ENCODE measurements at regions not wholly inside any gene's neighbourhood (a gene's known extent, or its start where the extent isn't known, plus 50 kb on each side); places are given as distances from the start of the nearest gene placed in this dataset.

DNA sequence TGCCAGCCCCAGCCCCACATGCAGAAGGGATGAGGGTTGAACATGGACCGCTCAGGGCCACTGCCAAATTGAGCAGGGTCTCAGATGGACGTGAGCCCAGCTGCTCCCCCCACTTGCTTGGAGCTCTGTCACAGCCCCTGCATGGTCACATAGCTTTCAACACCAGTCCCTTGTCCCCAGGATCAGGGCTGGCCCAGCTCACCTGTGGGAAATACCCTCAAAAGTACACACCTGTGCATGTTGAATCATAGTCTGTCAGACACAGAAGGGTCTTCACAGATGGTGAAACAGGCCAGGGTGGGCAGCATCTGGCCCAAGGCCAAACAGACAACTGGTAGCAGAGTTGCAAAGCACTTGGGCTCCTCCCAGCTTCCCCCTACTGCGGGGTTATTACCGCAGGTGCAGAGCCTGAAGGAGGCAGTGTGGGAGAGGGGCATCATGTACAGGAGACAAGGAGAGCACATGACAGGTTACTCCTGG lies 77.6 kb upstream of the UNC5B start:
- H3K4me1 ChIP-seq (ENCODE audit: control insufficient read depth, insufficient read depth, low read length, unreplicated experiment) = no peaks in the 10 kb centered on the region
- H2AFZ ChIP-seq (ENCODE audit: low read length, unreplicated experiment) = no peak overlapping the region
- no peaks in the 10 kb centered on the region for H3K79me2 ChIP-seq (ENCODE audit: control insufficient read depth, insufficient read depth, low read length, unreplicated experiment)
- no peaks in the 10 kb centered on the region for H3K36me3 ChIP-seq (ENCODE audit: insufficient read depth, low read length)
- H3K27ac ChIP-seq (ENCODE audit: low read depth, low read length) = no peak overlapping the region
- no peak overlapping the region for H3K4me3 ChIP-seq (ENCODE audit: low read depth, low read length)
- H3K27me3 ChIP-seq (ENCODE audit: insufficient read depth, low read length) = peaks cover 85% of the 10 kb centered on the region

DNA sequence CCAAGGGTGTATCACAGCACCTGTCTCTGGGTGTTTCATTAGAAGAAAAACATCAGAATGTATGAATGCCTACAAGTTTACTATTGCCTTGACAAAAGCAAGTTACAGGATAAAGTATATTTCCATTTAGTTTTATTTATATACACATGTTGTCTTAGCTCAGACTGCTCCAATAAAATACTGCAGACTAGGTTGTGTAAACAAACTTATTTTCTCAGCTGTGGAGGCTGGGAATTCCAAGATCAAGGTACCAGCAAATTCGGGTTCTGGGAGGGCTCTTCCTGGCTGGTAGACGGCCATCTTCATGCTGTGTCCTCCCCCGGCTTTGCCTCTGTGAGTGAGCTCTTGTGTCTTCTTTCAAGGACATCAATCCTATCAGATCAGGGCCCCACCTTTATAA lies 77.1 kb upstream of the UNC5B start:
- H3K27me3 ChIP-seq (ENCODE audit: insufficient read depth, low read length) = peaks cover 86% of the 10 kb centered on the region

GRCh38 chr10:71136036-71136721 lies 76.2 kb upstream of the UNC5B start:
- H3K27ac ChIP-seq (ENCODE audit: low read depth, low read length) = no peak overlapping the region
- no peaks in the 10 kb centered on the region for H3K36me3 ChIP-seq (ENCODE audit: insufficient read depth, low read length)
- peaks cover 85% of the 10 kb centered on the region for H3K27me3 ChIP-seq (ENCODE audit: insufficient read depth, low read length)
- H3K4me3 ChIP-seq (ENCODE audit: low read depth, low read length) = no peak overlapping the region
- no peaks in the 10 kb centered on the region for H3K4me1 ChIP-seq (ENCODE audit: control insufficient read depth, insufficient read depth, low read length, unreplicated experiment)
- no peaks in the 10 kb centered on the region for H3K79me2 ChIP-seq (ENCODE audit: control insufficient read depth, insufficient read depth, low read length, unreplicated experiment)
- H2AFZ ChIP-seq (ENCODE audit: low read length, unreplicated experiment) = no peak overlapping the region

More for the DNA sequence above, 77.1 kb upstream of the UNC5B start:
- no peaks in the 10 kb centered on the region for H3K36me3 ChIP-seq (ENCODE audit: insufficient read depth, low read length)
- no peak overlapping the region for H3K27ac ChIP-seq (ENCODE audit: low read depth, low read length)
- no peak overlapping the region for H3K4me3 ChIP-seq (ENCODE audit: low read depth, low read length)
- no peaks in the 10 kb centered on the region for H3K79me2 ChIP-seq (ENCODE audit: control insufficient read depth, insufficient read depth, low read length, unreplicated experiment)
- H2AFZ ChIP-seq (ENCODE audit: low read length, unreplicated experiment) = no peak overlapping the region
- no peaks in the 10 kb centered on the region for H3K4me1 ChIP-seq (ENCODE audit: control insufficient read depth, insufficient read depth, low read length, unreplicated experiment)

- Histone ChIP-seq H3K27me3 (ENCODE audit: insufficient read depth, low read length) (peaks cover 85% of the 10 kb centered on the region), H3K4me3 (ENCODE audit: low read depth, low read length) (no peak overlapping the region), H3K27ac (ENCODE audit: low read depth, low read length) (no peak overlapping the region)
These were observed 74.7 kb upstream of the UNC5B start for GRCh38 chr10:71137701-71138100.

DNA sequence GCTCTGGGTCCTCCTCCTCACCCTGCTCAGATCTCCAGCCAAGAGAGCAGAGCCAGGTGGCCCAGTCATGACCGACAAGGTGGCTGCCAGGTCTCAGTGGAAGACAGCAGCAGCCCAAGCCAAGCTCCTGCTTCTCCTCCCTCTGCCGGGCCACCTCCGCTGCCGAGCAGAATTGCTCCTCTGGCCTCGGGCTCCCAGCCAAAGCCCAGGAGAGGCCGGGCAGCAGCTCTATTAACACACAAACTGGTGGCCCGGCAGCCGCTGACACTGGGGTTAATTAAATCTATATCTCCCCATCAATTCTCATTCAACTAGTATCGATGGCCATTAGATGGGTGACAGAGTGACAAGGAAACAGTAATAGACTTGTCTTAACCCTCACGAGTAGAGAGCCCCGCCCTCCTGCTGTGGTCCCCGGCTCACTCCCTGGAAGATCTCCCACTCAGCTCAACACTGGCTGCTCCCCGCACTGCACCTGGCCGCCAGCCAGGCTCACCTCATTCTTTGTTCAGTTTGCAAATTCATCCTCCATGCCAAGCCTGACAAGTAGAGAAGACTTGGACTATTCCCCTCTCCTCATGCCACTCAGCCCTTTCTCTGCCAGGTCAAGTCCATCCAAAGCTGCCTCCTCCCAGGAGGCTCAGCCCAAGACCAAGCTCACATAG lies 74.1 kb upstream of the UNC5B start:
- no peak overlapping the region for H2AFZ ChIP-seq (ENCODE audit: low read length, unreplicated experiment)
- no peaks in the 10 kb centered on the region for H3K79me2 ChIP-seq (ENCODE audit: control insufficient read depth, insufficient read depth, low read length, unreplicated experiment)
- no peak overlapping the region for H3K27ac ChIP-seq (ENCODE audit: low read depth, low read length)
- no peaks in the 10 kb centered on the region for H3K4me1 ChIP-seq (ENCODE audit: control insufficient read depth, insufficient read depth, low read length, unreplicated experiment)
- peaks cover 86% of the 10 kb centered on the region for H3K27me3 ChIP-seq (ENCODE audit: insufficient read depth, low read length)
- no peak overlapping the region for H3K4me3 ChIP-seq (ENCODE audit: low read depth, low read length)
- H3K36me3 ChIP-seq (ENCODE audit: insufficient read depth, low read length) = no peaks in the 10 kb centered on the region

More at GRCh38 chr10:71137701-71138100, 74.7 kb upstream of the UNC5B start:
- no peaks in the 10 kb centered on the region for H3K36me3 ChIP-seq (ENCODE audit: insufficient read depth, low read length)
- H2AFZ ChIP-seq (ENCODE audit: low read length, unreplicated experiment) = no peak overlapping the region
- H3K79me2 ChIP-seq (ENCODE audit: control insufficient read depth, insufficient read depth, low read length, unreplicated experiment) = no peaks in the 10 kb centered on the region
- H3K4me1 ChIP-seq (ENCODE audit: control insufficient read depth, insufficient read depth, low read length, unreplicated experiment) = no peaks in the 10 kb centered on the region

- Histone ChIP-seq H3K4me1 (ENCODE audit: control insufficient read depth, insufficient read depth, low read length, unreplicated experiment) (no peaks in the 10 kb centered on the region), H3K27ac (ENCODE audit: low read depth, low read length) (no peak overlapping the region), H3K79me2 (ENCODE audit: control insufficient read depth, insufficient read depth, low read length, unreplicated experiment) (no peaks in the 10 kb centered on the region), H2AFZ (ENCODE audit: low read length, unreplicated experiment) (no peak overlapping the region), H3K36me3 (ENCODE audit: insufficient read depth, low read length) (no peaks in the 10 kb centered on the region), H3K27me3 (ENCODE audit: insufficient read depth, low read length) (peaks cover 90% of the 10 kb centered on the region), H3K4me3 (ENCODE audit: low read depth, low read length) (no peak overlapping the region)
These were observed 70.8 kb upstream of the UNC5B start for GRCh38 chr10:71141528-71141927.

- H3K27me3 ChIP-seq (ENCODE audit: insufficient read depth, low read length) = peaks cover 97% of the 10 kb centered on the region
- H2AFZ ChIP-seq (ENCODE audit: low read length, unreplicated experiment) = no peak overlapping the region
- H3K36me3 ChIP-seq (ENCODE audit: insufficient read depth, low read length) = no peaks in the 10 kb centered on the region
- no peak overlapping the region for H3K4me3 ChIP-seq (ENCODE audit: low read depth, low read length)
- H3K4me1 ChIP-seq (ENCODE audit: control insufficient read depth, insufficient read depth, low read length, unreplicated experiment) = no peaks in the 10 kb centered on the region
- H3K79me2 ChIP-seq (ENCODE audit: control insufficient read depth, insufficient read depth, low read length, unreplicated experiment) = no peaks in the 10 kb centered on the region
- H3K27ac ChIP-seq (ENCODE audit: low read depth, low read length) = no peak overlapping the region
These were observed 69.2 kb upstream of the UNC5B start for GRCh38 chr10:71143170-71143569.

DNA sequence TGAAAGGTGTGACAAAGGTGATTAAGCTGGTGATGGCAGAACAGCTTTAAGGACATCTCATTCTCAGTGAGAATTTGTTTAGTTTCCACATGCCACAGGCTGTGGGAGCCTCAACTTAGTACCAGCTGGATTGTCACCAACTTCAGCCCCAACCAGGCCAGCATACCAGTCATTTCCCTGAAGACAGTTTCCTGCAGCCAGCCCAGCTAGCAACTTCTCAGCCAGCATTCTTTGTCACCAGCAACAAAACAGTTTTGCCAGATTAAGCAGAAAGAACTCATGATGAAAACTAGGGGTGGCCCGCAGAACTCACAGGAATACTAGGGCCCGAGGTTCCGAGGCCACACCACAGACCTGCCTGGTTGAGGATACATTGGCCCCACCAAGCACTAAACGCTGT lies 68.8 kb upstream of the UNC5B start:
- Histone ChIP-seq H3K4me3 (ENCODE audit: low read depth, low read length) (no peak overlapping the region), H3K79me2 (ENCODE audit: control insufficient read depth, insufficient read depth, low read length, unreplicated experiment) (no peaks in the 10 kb centered on the region), H3K36me3 (ENCODE audit: insufficient read depth, low read length) (no peaks in the 10 kb centered on the region), H3K4me1 (ENCODE audit: control insufficient read depth, insufficient read depth, low read length, unreplicated experiment) (no peaks in the 10 kb centered on the region), H3K27ac (ENCODE audit: low read depth, low read length) (no peak overlapping the region), H3K27me3 (ENCODE audit: insufficient read depth, low read length) (peaks cover 98% of the 10 kb centered on the region), H2AFZ (ENCODE audit: low read length, unreplicated experiment) (no peak overlapping the region)

GRCh38 chr10:71144824-71145223 lies 67.5 kb upstream of the UNC5B start:
- no peaks in the 10 kb centered on the region for H3K4me1 ChIP-seq (ENCODE audit: control insufficient read depth, insufficient read depth, low read length, unreplicated experiment)
- H2AFZ ChIP-seq (ENCODE audit: low read length, unreplicated experiment) = no peak overlapping the region
- no peak overlapping the region for H3K27ac ChIP-seq (ENCODE audit: low read depth, low read length)
- no peaks in the 10 kb centered on the region for H3K79me2 ChIP-seq (ENCODE audit: control insufficient read depth, insufficient read depth, low read length, unreplicated experiment)
- no peaks in the 10 kb centered on the region for H3K36me3 ChIP-seq (ENCODE audit: insufficient read depth, low read length)
- no peak overlapping the region for H3K4me3 ChIP-seq (ENCODE audit: low read depth, low read length)
- peaks cover 98% of the 10 kb centered on the region for H3K27me3 ChIP-seq (ENCODE audit: insufficient read depth, low read length)

- no peaks in the 10 kb centered on the region for H3K79me2 ChIP-seq (ENCODE audit: control insufficient read depth, insufficient read depth, low read length, unreplicated experiment)
- H3K27ac ChIP-seq (ENCODE audit: low read depth, low read length) = no peak overlapping the region
- H3K36me3 ChIP-seq (ENCODE audit: insufficient read depth, low read length) = no peaks in the 10 kb centered on the region
- H3K4me1 ChIP-seq (ENCODE audit: control insufficient read depth, insufficient read depth, low read length, unreplicated experiment) = no peaks in the 10 kb centered on the region
- no peak overlapping the region for H2AFZ ChIP-seq (ENCODE audit: low read length, unreplicated experiment)
- H3K27me3 ChIP-seq (ENCODE audit: insufficient read depth, low read length) = peaks cover 99% of the 10 kb centered on the region
- no peak overlapping the region for H3K4me3 ChIP-seq (ENCODE audit: low read depth, low read length)
These were observed 66.9 kb upstream of the UNC5B start for GRCh38 chr10:71145352-71145945.

- H3K27me3 ChIP-seq (ENCODE audit: insufficient read depth, low read length) = peaks cover 88% of the 10 kb centered on the region
- no peaks in the 10 kb centered on the region for H3K4me1 ChIP-seq (ENCODE audit: control insufficient read depth, insufficient read depth, low read length, unreplicated experiment)
- no peaks in the 10 kb centered on the region for H3K79me2 ChIP-seq (ENCODE audit: control insufficient read depth, insufficient read depth, low read length, unreplicated experiment)
- H3K4me3 ChIP-seq (ENCODE audit: low read depth, low read length) = no peak overlapping the region
- H3K36me3 ChIP-seq (ENCODE audit: insufficient read depth, low read length) = no peaks in the 10 kb centered on the region
- H2AFZ ChIP-seq (ENCODE audit: low read length, unreplicated experiment) = no peak overlapping the region
- no peak overlapping the region for H3K27ac ChIP-seq (ENCODE audit: low read depth, low read length)
These were observed 61.6 kb upstream of the UNC5B start for GRCh38 chr10:71150796-71151195.

Measured in ACC112 (cell line).